ENCODE measurements at regions not wholly inside any gene's neighbourhood (a gene's known extent, or its start where the extent isn't known, plus 50 kb on each side); places are given as distances from the start of the nearest gene placed in this dataset.

DNA sequence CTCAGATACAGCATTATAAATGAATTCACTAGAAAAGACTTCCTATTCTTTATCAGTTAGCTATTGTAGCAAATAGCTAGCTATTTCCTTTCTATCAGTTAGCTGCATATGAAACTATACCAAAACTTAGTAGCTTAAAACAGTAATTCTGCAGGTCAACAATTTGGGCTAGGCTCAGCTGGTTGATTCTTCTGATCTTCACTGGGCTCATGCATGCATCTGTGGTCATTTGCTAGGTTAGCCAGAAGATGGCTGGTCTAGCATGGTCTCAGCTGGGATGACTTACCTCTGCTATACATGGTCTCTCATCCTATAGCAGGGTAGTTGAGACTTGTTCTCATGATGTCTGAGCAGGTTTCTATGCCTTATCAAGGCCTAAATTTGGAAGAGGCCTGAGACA, 147.4 kb downstream of the CENPC start:
- H3K9ac ChIP-seq (ENCODE audit: insufficient read depth, low read length), result no peak overlapping the region
- no peak overlapping the region for H3K4me3 ChIP-seq (replicated peaks in 1 of 4; ENCODE audit: control extremely low read depth in 1 of 4, insufficient read depth in 1 of 4, low read depth in 3 of 4, low read length in 4 of 4)
- no peaks in the 10 kb centered on the region for H3K36me3 ChIP-seq (ENCODE audit: control insufficient read depth, insufficient read depth, low read length)
- no peaks in the 10 kb centered on the region for H3K9me3 ChIP-seq (ENCODE audit: control insufficient read depth, insufficient read depth, low read depth, low read length)
- TF ChIP-seq, protein P1, sequence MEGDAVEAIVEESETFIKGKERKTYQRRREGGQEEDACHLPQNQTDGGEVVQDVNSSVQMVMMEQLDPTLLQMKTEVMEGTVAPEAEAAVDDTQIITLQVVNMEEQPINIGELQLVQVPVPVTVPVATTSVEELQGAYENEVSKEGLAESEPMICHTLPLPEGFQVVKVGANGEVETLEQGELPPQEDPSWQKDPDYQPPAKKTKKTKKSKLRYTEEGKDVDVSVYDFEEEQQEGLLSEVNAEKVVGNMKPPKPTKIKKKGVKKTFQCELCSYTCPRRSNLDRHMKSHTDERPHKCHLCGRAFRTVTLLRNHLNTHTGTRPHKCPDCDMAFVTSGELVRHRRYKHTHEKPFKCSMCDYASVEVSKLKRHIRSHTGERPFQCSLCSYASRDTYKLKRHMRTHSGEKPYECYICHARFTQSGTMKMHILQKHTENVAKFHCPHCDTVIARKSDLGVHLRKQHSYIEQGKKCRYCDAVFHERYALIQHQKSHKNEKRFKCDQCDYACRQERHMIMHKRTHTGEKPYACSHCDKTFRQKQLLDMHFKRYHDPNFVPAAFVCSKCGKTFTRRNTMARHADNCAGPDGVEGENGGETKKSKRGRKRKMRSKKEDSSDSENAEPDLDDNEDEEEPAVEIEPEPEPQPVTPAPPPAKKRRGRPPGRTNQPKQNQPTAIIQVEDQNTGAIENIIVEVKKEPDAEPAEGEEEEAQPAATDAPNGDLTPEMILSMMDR (conservative IDR thresholded peaks at IDR 0.05 in 1 of 2, IDR thresholded peaks at IDR 0.05 in 1 of 2; ENCODE audit: low read depth in 1 of 2, low read length in 2 of 2), result no peak
- TF ChIP-seq EZH2 (IDR thresholded peaks at IDR 0.05; ENCODE audit: low read length, missing control alignments), result no peak
- no peak overlapping the region for H3K4me2 ChIP-seq (ENCODE audit: extremely low read depth, insufficient read depth, low read length)
- H2AFZ ChIP-seq (ENCODE audit: low read length), result no peak overlapping the region
- H4K20me1 ChIP-seq (ENCODE audit: control insufficient read depth, extremely low read depth, insufficient read depth, low read length), result no peaks in the 10 kb centered on the region
- H3K27ac ChIP-seq (ENCODE audit: insufficient read depth, low read length), result no peak overlapping the region
- H3K4me1 ChIP-seq (ENCODE audit: control insufficient read depth, extremely low read depth, insufficient read depth, low read length), result no peaks in the 10 kb centered on the region
- H3K79me2 ChIP-seq (ENCODE audit: control insufficient read depth, insufficient read depth, low read length), result no peaks in the 10 kb centered on the region
- DNase-seq (ENCODE audit: low read depth in 2 of 2), result no peak
- H3K27me3 ChIP-seq (ENCODE audit: control insufficient read depth, insufficient read depth, low read length), result no peaks in the 10 kb centered on the region

DNA sequence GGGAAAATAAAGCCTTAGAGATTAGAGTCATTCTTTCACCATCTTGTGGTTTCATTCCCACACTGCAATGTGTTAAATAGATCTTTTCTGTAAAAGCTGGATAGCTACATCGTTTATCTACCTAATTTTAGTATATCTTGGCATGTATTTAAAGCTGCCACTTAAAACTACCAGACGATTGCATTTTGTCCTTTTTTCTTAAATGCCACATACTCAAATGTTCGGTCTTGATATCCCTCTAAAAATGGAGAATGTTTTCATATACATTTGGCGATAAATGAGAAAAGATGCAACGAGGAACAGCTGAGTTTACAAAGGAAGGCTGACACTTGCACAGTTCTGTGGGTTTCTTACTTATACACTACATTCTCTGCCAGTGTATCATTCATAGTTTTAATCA, 148.3 kb downstream of the CENPC start:
- no peaks in the 10 kb centered on the region for H3K4me1 ChIP-seq (ENCODE audit: control insufficient read depth, extremely low read depth, insufficient read depth, low read length)
- H3K4me2 ChIP-seq (ENCODE audit: extremely low read depth, insufficient read depth, low read length), result no peak overlapping the region
- no peaks in the 10 kb centered on the region for H3K9me3 ChIP-seq (ENCODE audit: control insufficient read depth, insufficient read depth, low read depth, low read length)
- H3K36me3 ChIP-seq (ENCODE audit: control insufficient read depth, insufficient read depth, low read length), result no peaks in the 10 kb centered on the region
- no peak for DNase-seq (ENCODE audit: low read depth in 2 of 2)
- H3K27me3 ChIP-seq (ENCODE audit: control insufficient read depth, insufficient read depth, low read length), result no peaks in the 10 kb centered on the region
- TF ChIP-seq EZH2 (IDR thresholded peaks at IDR 0.05; ENCODE audit: low read length, missing control alignments), result no peak
- TF ChIP-seq, protein P1 (conservative IDR thresholded peaks at IDR 0.05 in 1 of 2, IDR thresholded peaks at IDR 0.05 in 1 of 2; ENCODE audit: low read depth in 1 of 2, low read length in 2 of 2), result no peak
- no peak overlapping the region for H3K27ac ChIP-seq (ENCODE audit: insufficient read depth, low read length)
- no peak overlapping the region for H3K9ac ChIP-seq (ENCODE audit: insufficient read depth, low read length)
- no peaks in the 10 kb centered on the region for H4K20me1 ChIP-seq (ENCODE audit: control insufficient read depth, extremely low read depth, insufficient read depth, low read length)
- no peaks in the 10 kb centered on the region for H3K79me2 ChIP-seq (ENCODE audit: control insufficient read depth, insufficient read depth, low read length)
- no peak overlapping the region for H3K4me3 ChIP-seq (replicated peaks in 1 of 4; ENCODE audit: control extremely low read depth in 1 of 4, insufficient read depth in 1 of 4, low read depth in 3 of 4, low read length in 4 of 4)
- H2AFZ ChIP-seq (ENCODE audit: low read length), result no peak overlapping the region

DNA sequence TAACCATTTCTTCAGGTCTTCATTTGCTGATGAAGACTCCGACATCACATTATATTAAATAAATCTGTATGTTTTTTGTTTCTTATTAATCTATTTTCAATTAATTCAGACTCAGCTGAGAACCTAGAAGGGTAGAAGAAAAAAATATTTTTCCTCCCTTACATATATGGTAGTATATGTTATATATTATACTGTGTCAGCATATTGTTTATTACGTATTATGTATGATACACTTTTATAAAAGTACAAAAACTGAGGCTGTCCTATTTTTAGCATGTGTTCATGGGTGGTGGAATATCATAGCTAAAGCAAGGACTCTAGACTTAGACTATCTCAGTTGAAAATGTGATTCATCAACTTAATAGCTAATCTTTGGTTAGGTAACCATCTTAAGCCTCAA, 149.3 kb downstream of the CENPC start:
- no peak overlapping the region for H3K4me2 ChIP-seq (ENCODE audit: extremely low read depth, insufficient read depth, low read length)
- no peak for TF ChIP-seq EZH2 (IDR thresholded peaks at IDR 0.05; ENCODE audit: low read length, missing control alignments)
- TF ChIP-seq, protein P1 (conservative IDR thresholded peaks at IDR 0.05 in 1 of 2, IDR thresholded peaks at IDR 0.05 in 1 of 2; ENCODE audit: low read depth in 1 of 2, low read length in 2 of 2), result no peak

More for the DNA sequence above, 149.3 kb downstream of the CENPC start:
- no peak overlapping the region for H3K4me3 ChIP-seq (replicated peaks in 1 of 4; ENCODE audit: control extremely low read depth in 1 of 4, insufficient read depth in 1 of 4, low read depth in 3 of 4, low read length in 4 of 4)
- no peak overlapping the region for H3K27ac ChIP-seq (ENCODE audit: insufficient read depth, low read length)
- H3K79me2 ChIP-seq (ENCODE audit: control insufficient read depth, insufficient read depth, low read length), result no peaks in the 10 kb centered on the region
- H4K20me1 ChIP-seq (ENCODE audit: control insufficient read depth, extremely low read depth, insufficient read depth, low read length), result no peaks in the 10 kb centered on the region
- H3K36me3 ChIP-seq (ENCODE audit: control insufficient read depth, insufficient read depth, low read length), result no peaks in the 10 kb centered on the region
- H3K9ac ChIP-seq (ENCODE audit: insufficient read depth, low read length), result no peak overlapping the region
- DNase-seq (ENCODE audit: low read depth in 2 of 2), result no peak
- H3K27me3 ChIP-seq (ENCODE audit: control insufficient read depth, insufficient read depth, low read length), result no peaks in the 10 kb centered on the region
- H2AFZ ChIP-seq (ENCODE audit: low read length), result no peak overlapping the region
- H3K4me1 ChIP-seq (ENCODE audit: control insufficient read depth, extremely low read depth, insufficient read depth, low read length), result no peaks in the 10 kb centered on the region
- no peaks in the 10 kb centered on the region for H3K9me3 ChIP-seq (ENCODE audit: control insufficient read depth, insufficient read depth, low read depth, low read length)
